Stimulated activated CD8-positive, alpha-beta memory T cell treated with anti-CD3 and anti-CD28 coated beads, Interleukin-4, amount 100 ng/mL, for 48 hours (primary cell): ENCODE measurements at regions not wholly inside any gene's neighbourhood (a gene's known extent, or its start where the extent isn't known, plus 50 kb on each side); places are given as distances from the start of the nearest gene placed in this dataset.
"Not testable (repeated sequence)": the region's sequence is repeated elsewhere in the genome, so short reads cannot be mapped to it uniquely, and the experiment has no call there.

Experiments used
- DNase-seq: peaks from one replicate; pipeline ENCODE4 v3.0.0-alpha.2; 2020

- no peak for DNase-seq
These were observed 2245.0 kb upstream of the RAG2 start for GRCh38 chr11:38842991-38843390.

GRCh38 chr11:38839071-38839470 is 2241.0 kb upstream of the RAG2 start:
- DNase-seq: no peak

GRCh38 chr11:38835966-38836365 is 2237.9 kb upstream of the RAG2 start:
- DNase-seq: no peak

GRCh38 chr11:38824573-38824972 is 2226.5 kb upstream of the RAG2 start:
- DNase-seq: no peak

- DNase-seq: not testable (repeated sequence)
These were observed 2223.8 kb upstream of the RAG2 start for GRCh38 chr11:38821786-38822185.

GRCh38 chr11:38819981-38820380 is 2221.9 kb upstream of the RAG2 start:
- DNase-seq: no peak

GRCh38 chr11:38818720-38819119 is 2220.7 kb upstream of the RAG2 start:
- no peak for DNase-seq

- DNase-seq: no peak
These were observed 2216.6 kb upstream of the RAG2 start for GRCh38 chr11:38814670-38815069.

GRCh38 chr11:38809521-38809920 is 2211.5 kb upstream of the RAG2 start:
- no peak for DNase-seq

GRCh38 chr11:38796281-38796680 is 2198.2 kb upstream of the RAG2 start:
- DNase-seq: no peak

GRCh38 chr11:38795027-38795426 is 2197.0 kb upstream of the RAG2 start:
- no peak for DNase-seq

GRCh38 chr11:38791346-38791961 is 2193.4 kb upstream of the RAG2 start:
- no peak for DNase-seq

- DNase-seq: no peak
These were observed 2190.5 kb upstream of the RAG2 start for GRCh38 chr11:38788561-38788960.

- DNase-seq: no peak
These were observed 2186.1 kb upstream of the RAG2 start for GRCh38 chr11:38784164-38784563.

GRCh38 chr11:38766796-38767195 is 2168.8 kb upstream of the RAG2 start:
- no peak for DNase-seq

- no peak for DNase-seq
These were observed 2161.4 kb upstream of the RAG2 start for GRCh38 chr11:38759394-38759793.

- no peak for DNase-seq
These were observed 2158.5 kb upstream of the RAG2 start for GRCh38 chr11:38756537-38756936.

GRCh38 chr11:38751421-38751820 is 2153.4 kb upstream of the RAG2 start:
- DNase-seq: no peak

- not testable (repeated sequence) for DNase-seq
These were observed 2148.5 kb upstream of the RAG2 start for GRCh38 chr11:38746516-38746915.

GRCh38 chr11:38723361-38723760 is 2125.3 kb upstream of the RAG2 start:
- no peak for DNase-seq

- DNase-seq: no peak
These were observed 2123.7 kb upstream of the RAG2 start for GRCh38 chr11:38721586-38722315.

- DNase-seq: no peak
These were observed 2120.6 kb upstream of the RAG2 start for GRCh38 chr11:38718659-38719058.

GRCh38 chr11:38718049-38718448 is 2120.0 kb upstream of the RAG2 start:
- no peak for DNase-seq

- no peak for DNase-seq
These were observed 2113.1 kb upstream of the RAG2 start for GRCh38 chr11:38711110-38711509.

GRCh38 chr11:38710262-38710661 is 2112.2 kb upstream of the RAG2 start:
- DNase-seq: no peak
